Natural killer cell (primary cell): ENCODE measurements at regions not wholly inside any gene's neighbourhood (a gene's known extent, or its start where the extent isn't known, plus 50 kb on each side); places are given as distances from the start of the nearest gene placed in this dataset.

Experiments
- ATAC-seq, 3 donors: fragments of 150-1000 bp in 2 of 3; fragments of 200-7000 bp in 1 of 3; cut with Tn5 transposase; 1 replicate in 1 of 3; 2 replicates in 2 of 3; pipeline ENCODE4 v1.10.0; 2021; ENCODE audit warnings: mild to moderate bottlenecking in 2 of 3, moderate library complexity in 2 of 3
- DNase-seq, 2 donors: peaks; one replicate each; pipeline versions ENCODE4 v3.0.0 to v3.0.0-alpha.2; 2013 to 2021; ENCODE audit warnings: mixed read lengths in 1 of 2
- H3K27ac ChIP-seq: one replicate; pipeline ENCODE4 v1.5.1; 2013; ENCODE audit warnings: mild to moderate bottlenecking, low read length
- H3K27me3 ChIP-seq: one replicate; pipeline ENCODE4 v1.6.1; 2013; ENCODE audit warnings: low read length; ENCODE audit not compliant: control insufficient read depth, insufficient read depth
- H3K36me3 ChIP-seq: one replicate; pipeline ENCODE4 v1.6.1; 2013; ENCODE audit warnings: low read length; ENCODE audit not compliant: control insufficient read depth, insufficient read depth
- H3K4me1 ChIP-seq: one replicate; pipeline ENCODE4 v1.6.1; 2013; ENCODE audit warnings: low read length; ENCODE audit not compliant: control insufficient read depth, insufficient read depth
- H3K4me3 ChIP-seq: one replicate; pipeline ENCODE4 v1.5.1; 2013; ENCODE audit warnings: low read length
- H3K9me3 ChIP-seq: one replicate; pipeline ENCODE4 v1.6.1; 2013; ENCODE audit warnings: low read length; ENCODE audit not compliant: control insufficient read depth, insufficient read depth
- H3K27ac Mint-ChIP-seq, 2 donors: one replicate each; pipeline ENCODE4 v1.8.0; 2022; ENCODE audit warnings: mild to moderate bottlenecking in 2 of 2, mixed read lengths in 2 of 2, moderate library complexity in 1 of 2
- H3K27me3 Mint-ChIP-seq, 2 donors: one replicate each; pipeline ENCODE4 v1.8.0; 2022; ENCODE audit warnings: low read depth in 2 of 2, mixed read lengths in 2 of 2
- H3K36me3 Mint-ChIP-seq: one replicate; pipeline ENCODE4 v1.8.0; 2022; ENCODE audit warnings: mixed read lengths
- H3K4me1 Mint-ChIP-seq, 2 donors: one replicate each; pipeline ENCODE4 v1.8.0; 2022; ENCODE audit warnings: mixed read lengths in 2 of 2
- H3K4me3 Mint-ChIP-seq: one replicate; pipeline ENCODE4 v1.8.0; 2022; ENCODE audit warnings: mild to moderate bottlenecking, moderate library complexity, mixed read lengths
- H3K9me3 Mint-ChIP-seq, 2 donors: one replicate each; pipeline ENCODE4 v1.8.0; 2022; ENCODE audit warnings: mixed read lengths in 2 of 2
- WGBS: methylation state at CpG from one replicate; pipeline ENCODE4 v1.1.7; 2013; ENCODE audit warnings: missing lambda C conversion rate; ENCODE audit not compliant: insufficient coverage; 5-methylcytosine and 5-hydroxymethylcytosine counted together
- intact Hi-C: fragments of 100-400 bp; cut with micrococcal nuclease; formaldehyde crosslinking; loops from one replicate; pipeline ENCODE4 v1.14.2; 2022
- TF ChIP-seq, protein P1 (sequence below): fragments of 200-600 bp; IDR thresholded peaks from one replicate; pipeline ENCODE4 v1.8.0; 2022; ENCODE audit warnings: antibody characterized with exemption

DNA sequence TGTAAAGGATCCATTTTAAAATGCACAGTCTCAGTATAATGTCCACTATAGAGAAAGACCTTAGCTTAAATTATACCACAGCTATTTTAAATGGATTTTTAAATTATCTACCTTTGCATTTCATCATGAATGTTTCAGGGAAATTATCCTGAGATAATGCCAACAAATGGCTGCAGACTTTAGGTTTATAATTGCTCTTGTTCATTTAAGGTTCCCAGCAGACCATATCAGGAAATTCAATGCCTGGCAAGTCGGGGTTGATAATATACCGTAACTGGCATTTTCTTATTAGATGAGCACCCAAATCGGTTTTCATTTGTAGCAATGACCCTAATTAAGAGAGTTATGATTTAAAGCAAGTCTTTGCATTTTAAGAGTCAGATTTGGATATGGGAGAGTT, 227.1 kb upstream of the ARRDC4 start:
- ATAC-seq (no peak), DNase-seq (no peak)
- WGBS = 89% methylated on average over 3 of the region's 3 CpGs
- Mint-ChIP-seq H3K36me3 (no peaks in the 10 kb centered on the region), H3K4me1 (no peaks in the 10 kb centered on the region), H3K4me3 (no peak overlapping the region), H3K27me3 (peaks cover 0 to 3% of the 10 kb centered on the region in 2 donors), H3K27ac (no peak overlapping the region), H3K9me3 (no peaks in the 10 kb centered on the region)
- no peaks in the 10 kb centered on the region for H3K9me3 ChIP-seq
- H3K27ac ChIP-seq = no peak overlapping the region
- H3K27me3 ChIP-seq = no peaks in the 10 kb centered on the region
- no peaks in the 10 kb centered on the region for H3K36me3 ChIP-seq
- TF ChIP-seq, protein P1, sequence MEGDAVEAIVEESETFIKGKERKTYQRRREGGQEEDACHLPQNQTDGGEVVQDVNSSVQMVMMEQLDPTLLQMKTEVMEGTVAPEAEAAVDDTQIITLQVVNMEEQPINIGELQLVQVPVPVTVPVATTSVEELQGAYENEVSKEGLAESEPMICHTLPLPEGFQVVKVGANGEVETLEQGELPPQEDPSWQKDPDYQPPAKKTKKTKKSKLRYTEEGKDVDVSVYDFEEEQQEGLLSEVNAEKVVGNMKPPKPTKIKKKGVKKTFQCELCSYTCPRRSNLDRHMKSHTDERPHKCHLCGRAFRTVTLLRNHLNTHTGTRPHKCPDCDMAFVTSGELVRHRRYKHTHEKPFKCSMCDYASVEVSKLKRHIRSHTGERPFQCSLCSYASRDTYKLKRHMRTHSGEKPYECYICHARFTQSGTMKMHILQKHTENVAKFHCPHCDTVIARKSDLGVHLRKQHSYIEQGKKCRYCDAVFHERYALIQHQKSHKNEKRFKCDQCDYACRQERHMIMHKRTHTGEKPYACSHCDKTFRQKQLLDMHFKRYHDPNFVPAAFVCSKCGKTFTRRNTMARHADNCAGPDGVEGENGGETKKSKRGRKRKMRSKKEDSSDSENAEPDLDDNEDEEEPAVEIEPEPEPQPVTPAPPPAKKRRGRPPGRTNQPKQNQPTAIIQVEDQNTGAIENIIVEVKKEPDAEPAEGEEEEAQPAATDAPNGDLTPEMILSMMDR = no peak
- H3K4me1 ChIP-seq = no peaks in the 10 kb centered on the region
- intact Hi-C loops = no loop called here
- H3K4me3 ChIP-seq = no peak overlapping the region

DNA sequence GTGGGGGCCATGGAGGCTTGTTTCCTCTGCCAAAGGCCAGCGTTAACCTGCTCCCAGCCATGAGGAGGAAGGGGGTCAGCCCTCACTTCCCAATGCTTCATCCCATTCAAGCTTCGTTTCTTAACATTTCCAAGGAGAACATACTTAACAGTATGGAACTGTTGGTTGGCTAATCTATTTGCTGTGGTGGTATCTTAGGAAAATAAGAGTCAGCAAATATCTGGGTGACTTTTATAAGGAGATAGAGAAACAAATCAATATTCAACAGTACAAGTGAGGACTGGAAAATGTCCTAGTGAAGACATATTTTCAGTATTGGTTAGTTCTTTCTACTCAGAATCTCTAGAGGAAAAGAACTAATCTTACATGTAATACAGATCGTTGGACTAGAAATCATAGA, 223.8 kb upstream of the ARRDC4 start:
- Histone ChIP-seq H3K4me1 (no peaks in the 10 kb centered on the region), H3K27me3 (no peaks in the 10 kb centered on the region), H3K27ac (no peak overlapping the region), H3K4me3 (no peak overlapping the region), H3K36me3 (no peaks in the 10 kb centered on the region), H3K9me3 (no peaks in the 10 kb centered on the region)
- no peaks in the 10 kb centered on the region for H3K36me3 Mint-ChIP-seq
- no peak for DNase-seq
- H3K27ac Mint-ChIP-seq = no peak overlapping the region
- intact Hi-C loops = no loop called here
- H3K4me1 Mint-ChIP-seq = no peaks in the 10 kb centered on the region
- no peaks in the 10 kb centered on the region for H3K9me3 Mint-ChIP-seq
- TF ChIP-seq, protein P1 = no peak
- 90% methylated on average over 2 of the region's 3 CpGs for WGBS
- no peaks in the 10 kb centered on the region for H3K27me3 Mint-ChIP-seq
- no peak overlapping the region for H3K4me3 Mint-ChIP-seq
- ATAC-seq = no peak

DNA sequence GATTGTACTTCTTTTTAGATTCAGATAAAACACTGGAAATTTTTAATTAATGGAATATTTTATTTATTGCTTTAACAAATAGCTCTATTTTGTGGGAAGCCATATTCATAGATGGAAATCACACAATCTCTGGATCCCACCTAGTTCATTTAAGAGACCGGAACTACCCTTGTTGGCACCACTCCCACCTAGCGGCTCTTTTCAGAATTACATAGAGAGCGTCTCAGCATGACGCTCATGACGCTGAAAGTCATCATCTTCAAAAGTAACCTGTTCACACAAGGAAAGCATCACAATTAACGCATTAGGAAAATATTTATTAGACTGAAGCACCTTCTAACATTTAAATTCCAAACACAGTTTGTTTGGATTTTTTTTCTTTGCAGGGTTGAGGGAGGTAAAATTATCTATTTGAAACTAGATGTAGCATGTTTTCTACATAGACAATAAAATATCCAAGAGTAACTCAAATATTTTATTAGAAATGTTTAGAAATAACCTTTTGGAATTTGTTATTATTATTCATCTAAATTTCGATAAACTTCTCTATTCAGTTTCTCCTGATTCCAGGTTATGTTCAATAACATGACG, 214.9 kb upstream of the ARRDC4 start:
- ATAC-seq (peak in 2 of 3 donors; percentile 31 to 59), DNase-seq (peak in 1 of 2 donors; percentile 25)
- 52% methylated on average over 7 of the region's 8 CpGs for WGBS
- Mint-ChIP-seq H3K9me3 (no peaks in the 10 kb centered on the region), H3K27me3 (no peaks in the 10 kb centered on the region), H3K36me3 (no peaks in the 10 kb centered on the region), H3K4me3 (no peak overlapping the region), H3K27ac (no peak overlapping the region), H3K4me1 (no peaks in the 10 kb centered on the region)
- intact Hi-C loops = no loop called here
- Histone ChIP-seq H3K27ac (no peak overlapping the region), H3K27me3 (no peaks in the 10 kb centered on the region), H3K9me3 (no peaks in the 10 kb centered on the region), H3K36me3 (no peaks in the 10 kb centered on the region), H3K4me1 (no peaks in the 10 kb centered on the region), H3K4me3 (no peak overlapping the region)
- TF ChIP-seq, protein P1 = peak; percentile 63

- 65% methylated on average over 4 of the region's 5 CpGs for WGBS
- Mint-ChIP-seq H3K4me3 (no peak overlapping the region), H3K4me1 (no peaks in the 10 kb centered on the region), H3K9me3 (no peaks in the 10 kb centered on the region), H3K27me3 (no peaks in the 10 kb centered on the region), H3K27ac (no peak overlapping the region), H3K36me3 (no peaks in the 10 kb centered on the region)
- Histone ChIP-seq H3K27me3 (no peaks in the 10 kb centered on the region), H3K27ac (no peak overlapping the region), H3K9me3 (no peaks in the 10 kb centered on the region), H3K4me1 (no peaks in the 10 kb centered on the region), H3K36me3 (no peaks in the 10 kb centered on the region), H3K4me3 (no peak overlapping the region)
- TF ChIP-seq, protein P1 = no peak
- ATAC-seq = no peak
- DNase-seq = no peak
- intact Hi-C loops = no loop called here
These were observed 213.2 kb upstream of the ARRDC4 start for GRCh38 chr15:97747342-97747741.
